Endothelial cell of umbilical vein (primary cell): ENCODE measurements at regions not wholly inside any gene's neighbourhood (a gene's known extent, or its start where the extent isn't known, plus 50 kb on each side); places are given as distances from the start of the nearest gene placed in this dataset.

Experiments used
- CTCF ChIP-seq, 2 donors: IDR thresholded peaks; 1 replicate in 1 of 2; 2 replicates in 1 of 2; pipeline ENCODE4 v1.5.1; 2011; ENCODE audit warnings: low read length in 2 of 2, mild to moderate bottlenecking in 2 of 2, moderate library complexity in 2 of 2, control low read depth in 1 of 2, inconsistent platforms in 1 of 2, low read depth in 1 of 2; ENCODE audit not compliant: insufficient read depth in 1 of 2; ENCODE audit errors: extremely low read depth in 1 of 2
- EZH2 ChIP-seq: IDR thresholded peaks from 2 replicates; pipeline ENCODE4 v1.6.1; 2012; ENCODE audit warnings: borderline replicate concordance, low read depth, mild to moderate bottlenecking, moderate library complexity, low read length, inconsistent platforms; ENCODE audit not compliant: severe bottlenecking
- FOS ChIP-seq: IDR thresholded peaks from 2 replicates; pipeline ENCODE4 v1.6.1; 2011; ENCODE audit warnings: mild to moderate bottlenecking, low read length, moderate library complexity, borderline replicate concordance; ENCODE audit not compliant: insufficient read depth
- GATA2 ChIP-seq: IDR thresholded peaks from 2 replicates; pipeline ENCODE4 v1.7.0; 2011; ENCODE audit warnings: low read depth, mild to moderate bottlenecking, moderate library complexity, mixed read lengths, low read length; ENCODE audit not compliant: insufficient read length, insufficient read depth
- MAX ChIP-seq: IDR thresholded peaks from 2 replicates; pipeline ENCODE4 v1.6.1; 2011; ENCODE audit not compliant: insufficient read depth, insufficient read length
- MYC ChIP-seq: IDR thresholded peaks from one replicate; pipeline ENCODE4 v1.6.1; 2011; ENCODE audit warnings: mild to moderate bottlenecking, low read depth, low read length
- POLR2A ChIP-seq: IDR thresholded peaks from 2 replicates; pipeline ENCODE4 v1.6.1; 2012; ENCODE audit warnings: low read depth, mild to moderate bottlenecking, control low read depth, low read length
- POLR2AphosphoS5 ChIP-seq: IDR thresholded peaks from 2 replicates; pipeline ENCODE4 v1.6.1; 2012; ENCODE audit warnings: low read depth, mild to moderate bottlenecking, control low read depth, low read length, moderate library complexity; ENCODE audit not compliant: insufficient read depth

- no peak for TF ChIP-seq CTCF (IDR thresholded peaks at IDR 0.05; ENCODE audit: extremely low read depth in 1 of 2, insufficient read depth in 1 of 2, low read depth in 1 of 2, low read length in 2 of 2)
- no peak for TF ChIP-seq GATA2
- no peak for TF ChIP-seq MAX
- TF ChIP-seq POLR2A, result no peak
- no peak for TF ChIP-seq POLR2AphosphoS5
- no peak for TF ChIP-seq EZH2
- TF ChIP-seq MYC, result no peak
- TF ChIP-seq FOS, result no peak
Measured at GRCh38 chr13:40163066-40164000, 503.1 kb downstream of the FOXO1 start.
